ENCODE measurements at regions not wholly inside any gene's neighbourhood (a gene's known extent, or its start where the extent isn't known, plus 50 kb on each side); places are given as distances from the start of the nearest gene placed in this dataset.

DNA sequence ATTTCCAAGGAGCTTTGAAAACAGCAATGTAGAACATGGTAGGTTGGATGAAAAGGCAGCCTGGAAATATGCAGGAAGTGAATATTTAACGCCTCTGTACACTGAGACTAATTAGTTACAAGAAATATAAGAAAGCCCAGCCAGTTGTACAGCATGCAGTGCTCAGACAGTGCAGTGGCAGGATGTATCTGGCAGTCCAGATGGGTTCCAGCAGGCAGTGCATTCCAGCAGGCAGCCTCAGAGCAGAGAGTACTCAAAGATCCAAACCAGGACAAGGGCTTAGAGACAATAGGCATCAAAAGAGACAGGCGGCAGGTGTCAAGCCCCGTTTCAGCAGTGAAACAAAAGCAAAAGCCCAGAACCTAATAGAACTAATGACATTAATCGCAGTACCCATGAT is 2776.3 kb downstream of the PCDH9 start:
- DNase-seq (ENCODE audit: low read depth): no peak

DNA sequence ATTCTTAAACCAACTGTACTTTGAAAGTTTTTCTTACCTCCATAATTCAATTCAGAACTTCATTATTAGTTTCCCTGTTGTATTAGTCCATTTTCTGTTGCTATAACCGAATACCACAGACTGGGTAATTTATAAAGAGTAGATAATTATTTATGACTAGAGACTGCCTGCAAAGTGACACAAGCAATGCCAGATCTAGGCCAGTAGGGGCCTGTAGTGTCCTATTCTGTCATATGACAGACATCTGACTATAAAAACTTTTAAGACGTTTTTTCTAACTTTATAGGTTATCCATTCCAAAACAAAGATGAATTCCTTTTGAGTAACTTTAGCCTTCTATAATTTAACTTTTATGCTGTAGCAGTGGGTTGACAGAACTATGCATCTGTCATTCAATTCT is 2783.8 kb downstream of the PCDH9 start:
- no peak for DNase-seq (ENCODE audit: low read depth)

DNA sequence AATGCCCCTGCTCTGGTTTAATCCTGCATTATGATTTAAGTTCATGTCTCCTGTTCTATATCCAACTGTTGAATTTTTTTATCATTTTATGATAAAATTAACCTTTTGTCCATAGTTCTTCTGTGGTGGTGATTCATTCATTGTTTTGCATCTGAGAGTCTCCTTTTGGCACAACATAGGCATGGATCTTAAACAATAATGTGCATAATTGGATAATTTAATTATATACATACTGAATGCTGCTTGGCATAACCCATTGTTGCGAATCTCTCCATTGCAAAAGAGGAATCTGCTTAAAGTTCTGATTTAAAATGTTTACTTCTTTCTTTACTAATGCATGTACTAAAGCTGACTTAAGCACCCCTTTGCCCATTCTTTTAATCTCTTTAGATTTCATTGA is 2788.4 kb downstream of the PCDH9 start:
- DNase-seq (ENCODE audit: low read depth): no peak

DNA sequence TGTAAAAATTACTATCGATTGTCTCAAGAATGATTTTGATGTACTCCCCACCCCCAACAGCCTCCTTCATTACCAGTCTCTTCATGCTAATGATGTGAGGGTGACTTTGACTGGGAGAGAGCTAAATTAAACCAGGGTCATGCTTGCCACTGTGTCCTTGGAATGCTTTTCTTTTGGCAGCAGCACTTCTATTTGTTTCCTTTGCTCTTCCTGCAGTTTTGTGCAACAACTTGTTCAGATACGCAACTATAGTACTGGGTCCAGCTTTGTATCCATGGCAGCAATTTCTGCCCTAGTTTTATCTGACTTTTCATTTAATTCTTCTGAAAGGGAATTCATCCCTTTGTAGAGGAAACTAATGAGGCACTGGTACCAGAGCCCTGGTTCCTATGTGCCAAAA is 2792.1 kb downstream of the PCDH9 start:
- no peak for DNase-seq (ENCODE audit: low read depth)

DNA sequence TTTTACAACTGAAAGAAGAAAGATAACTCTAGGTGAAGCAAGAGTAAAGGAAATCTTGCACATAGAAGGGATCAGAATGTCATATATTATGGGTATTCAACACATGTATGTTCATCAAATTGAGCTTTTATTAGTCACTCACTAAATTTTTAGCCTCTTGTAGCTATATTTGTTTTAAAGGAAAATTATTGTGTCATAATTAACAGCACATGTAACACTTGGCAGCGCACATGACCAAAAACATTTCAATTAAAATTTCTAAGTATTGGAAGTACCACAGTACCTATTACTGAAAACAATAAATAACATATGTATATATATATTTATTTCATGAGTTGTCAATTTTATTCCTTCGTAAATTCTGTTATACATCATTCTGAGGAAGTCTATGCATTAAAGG is 2800.4 kb downstream of the PCDH9 start:
- no peak for DNase-seq (ENCODE audit: low read depth)

DNA sequence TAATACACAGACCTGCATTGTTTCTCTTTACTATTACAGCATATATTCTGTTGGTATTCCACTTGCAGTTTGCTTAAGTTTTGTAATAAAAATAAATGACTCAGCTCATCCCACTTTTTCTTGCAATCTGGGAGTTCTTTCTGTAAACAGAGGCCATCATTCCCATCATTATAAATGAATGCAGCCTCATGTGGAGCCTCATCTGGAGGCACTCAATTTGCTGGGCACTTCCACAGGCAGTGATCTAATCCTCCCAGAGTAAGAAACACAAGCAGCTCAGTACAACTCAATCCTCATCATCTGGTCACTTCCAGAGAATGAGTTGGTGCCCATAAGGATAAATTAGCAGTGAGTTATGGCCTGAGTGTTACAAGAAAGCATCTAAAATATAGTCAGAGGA is 2801.9 kb downstream of the PCDH9 start:
- DNase-seq (ENCODE audit: low read depth): no peak

DNA sequence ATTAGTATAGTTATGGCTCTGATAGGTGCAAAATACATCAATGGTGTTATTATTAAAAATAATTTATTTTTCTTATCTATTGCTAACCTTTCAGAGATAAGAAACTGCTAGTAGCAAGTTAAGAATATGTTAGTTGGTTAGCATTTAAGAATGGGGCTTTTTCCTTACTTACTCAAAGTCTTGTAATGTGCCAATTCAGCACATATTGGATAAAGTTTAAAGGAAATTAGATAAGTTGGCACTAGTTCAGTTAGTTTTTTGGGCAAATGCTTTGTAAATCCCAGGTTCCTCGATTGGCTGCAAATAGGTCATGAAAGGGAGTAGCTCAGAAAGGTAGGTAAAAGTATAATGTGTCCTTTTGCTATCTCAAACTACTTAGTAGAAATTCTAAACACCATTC is 2806.7 kb downstream of the PCDH9 start:
- DNase-seq (ENCODE audit: low read depth): no peak

DNA sequence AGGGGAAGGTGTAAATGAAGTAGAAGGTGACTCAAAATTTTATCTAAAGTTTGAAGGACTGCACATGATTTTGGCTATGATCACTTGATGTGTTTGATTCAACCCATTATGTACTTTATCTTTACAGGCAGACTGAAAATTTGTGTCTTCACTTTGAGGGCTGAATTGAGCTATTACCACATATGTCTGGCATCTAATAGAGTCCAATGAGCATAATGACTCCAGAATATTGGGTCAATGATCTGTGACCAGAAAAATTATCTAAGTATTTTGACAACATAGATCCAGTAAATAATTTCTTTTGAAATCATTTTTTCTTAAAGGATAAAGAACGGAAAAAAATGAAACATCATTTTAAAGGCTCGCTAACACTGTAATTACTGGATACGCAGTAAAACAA is 2810.0 kb downstream of the PCDH9 start:
- no peak for DNase-seq (ENCODE audit: low read depth)

DNA sequence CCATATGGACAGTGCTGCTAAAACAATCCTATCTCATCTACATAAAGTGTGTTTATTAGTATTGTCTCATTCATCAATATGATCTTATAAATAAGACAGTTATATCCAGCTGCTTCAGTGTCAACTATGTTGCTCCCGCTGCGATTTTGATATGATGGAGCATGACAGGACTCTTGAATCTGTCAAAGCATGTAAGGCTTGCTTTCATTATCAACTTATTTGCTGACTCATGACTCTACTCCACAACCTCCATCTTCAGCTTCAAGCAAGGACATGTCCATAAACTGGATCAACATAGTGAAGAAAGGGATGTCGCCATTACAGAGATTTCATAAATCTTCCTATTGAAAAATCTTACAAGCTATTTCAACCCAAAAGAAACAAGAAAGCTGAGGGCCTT is 2812.6 kb downstream of the PCDH9 start:
- DNase-seq (ENCODE audit: low read depth): no peak

DNA sequence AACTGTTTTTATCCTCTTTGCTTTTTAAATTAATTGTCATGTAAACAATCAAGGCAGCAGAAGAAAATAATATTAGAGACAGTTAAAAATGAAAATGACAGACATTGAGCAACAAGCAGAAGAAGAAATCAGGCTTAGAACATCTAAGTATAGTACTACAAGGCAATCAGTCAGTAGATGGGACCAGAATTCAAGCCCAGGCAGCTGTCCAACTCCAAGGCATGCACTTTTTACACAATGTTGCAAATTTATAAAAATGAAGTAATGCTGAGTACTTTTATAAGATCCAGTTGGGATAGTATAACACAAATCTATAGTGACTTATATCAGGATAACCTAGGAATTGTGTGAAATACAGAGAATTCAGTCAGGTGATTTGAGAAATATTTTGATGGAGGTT is 2815.8 kb downstream of the PCDH9 start:
- DNase-seq (ENCODE audit: low read depth): no peak

DNA sequence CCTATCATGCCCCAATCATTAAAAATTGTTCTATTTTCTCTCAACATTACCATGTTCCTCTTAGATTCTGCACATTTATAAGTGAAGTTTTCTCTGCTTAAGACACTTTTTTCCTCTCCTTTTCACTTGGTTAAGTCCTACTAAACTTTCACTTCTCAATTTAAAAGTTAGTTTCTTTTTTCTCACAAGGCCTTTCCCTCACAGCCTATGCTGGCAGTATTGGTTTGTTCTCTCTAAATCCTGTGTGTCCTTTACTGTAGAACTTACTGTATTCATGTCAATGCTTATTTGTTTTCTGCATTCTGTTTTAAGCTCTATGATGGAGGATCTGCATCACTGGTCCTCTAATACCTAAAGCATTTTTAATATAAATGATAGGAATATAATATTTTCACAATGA is 2816.6 kb downstream of the PCDH9 start:
- DNase-seq (ENCODE audit: low read depth): no peak

DNA sequence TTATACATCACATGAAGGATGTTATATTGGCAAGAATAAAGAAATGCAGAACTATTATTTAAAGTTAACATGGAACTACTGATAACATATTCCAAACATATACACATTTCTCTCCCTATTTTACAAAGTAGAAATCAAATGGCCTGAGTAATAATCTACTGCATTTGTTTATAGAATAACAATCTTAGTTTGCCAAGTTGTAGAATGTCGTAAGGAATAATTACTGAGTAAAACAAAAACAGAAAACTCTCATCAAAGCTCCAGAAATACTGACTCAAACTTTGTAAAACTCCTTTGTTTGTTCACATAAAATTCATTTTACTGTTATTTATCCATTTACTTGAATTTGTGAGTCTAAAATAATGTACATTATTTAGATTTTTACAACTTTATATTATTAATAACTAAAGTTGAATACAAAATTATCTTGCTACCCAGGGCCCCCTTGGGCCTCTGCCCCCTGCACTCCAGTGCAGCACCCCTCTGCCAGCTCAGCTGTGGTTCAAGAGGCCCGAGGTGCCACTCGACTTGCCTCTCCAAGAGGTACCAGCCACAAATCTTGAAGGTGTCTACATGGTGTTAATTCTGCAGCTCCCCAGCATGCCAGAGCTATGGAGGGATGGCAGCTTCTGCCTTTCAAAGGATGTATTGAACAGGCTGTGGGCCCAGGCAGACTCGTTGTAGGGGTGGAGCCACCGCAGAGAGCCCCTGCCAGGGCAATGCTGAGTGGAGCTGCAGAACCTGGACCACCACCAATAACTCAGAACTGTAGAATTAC is 2819.7 kb downstream of the PCDH9 start:
- DNase-seq (ENCODE audit: low read depth): no peak

DNA sequence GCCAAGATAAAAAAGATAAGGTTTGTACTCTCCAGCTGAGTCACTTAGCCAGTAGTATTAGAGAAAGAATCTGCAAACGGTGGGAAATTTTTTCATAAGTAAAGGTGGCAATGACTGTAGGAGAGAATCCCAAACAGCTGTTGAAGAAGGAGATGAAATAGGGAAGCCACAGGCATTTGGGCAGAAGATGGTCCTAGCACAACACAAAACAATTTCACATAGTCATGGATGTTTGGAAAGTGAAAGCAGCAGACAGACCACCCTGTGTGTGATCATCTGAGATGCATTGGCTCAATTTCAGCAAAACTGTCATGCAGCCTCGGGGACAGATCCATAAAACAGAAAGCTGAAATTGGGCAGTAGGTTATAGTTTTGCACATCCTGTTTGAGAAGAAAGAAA is 2832.4 kb downstream of the PCDH9 start:
- DNase-seq (ENCODE audit: low read depth): peak; percentile 4

DNA sequence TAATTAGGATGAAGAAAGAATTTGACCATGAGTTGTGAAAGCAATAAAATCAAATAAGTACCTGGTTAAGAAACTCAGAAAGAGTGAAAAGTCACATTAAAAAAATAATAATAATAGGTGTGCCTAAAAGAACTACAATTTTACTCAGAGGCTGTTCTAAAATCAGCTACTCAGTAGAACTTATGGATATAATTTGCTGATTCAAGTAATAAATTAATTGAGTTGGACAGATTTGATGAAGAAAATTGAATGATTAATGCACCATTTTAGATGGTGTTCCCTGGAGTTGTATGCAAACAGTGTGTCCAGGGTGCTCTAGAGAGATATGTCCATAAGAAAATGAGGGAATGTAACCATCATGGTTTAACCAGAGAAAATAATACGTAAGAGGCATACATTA is 2852.5 kb downstream of the PCDH9 start:
- no peak for DNase-seq (ENCODE audit: low read depth)

DNA sequence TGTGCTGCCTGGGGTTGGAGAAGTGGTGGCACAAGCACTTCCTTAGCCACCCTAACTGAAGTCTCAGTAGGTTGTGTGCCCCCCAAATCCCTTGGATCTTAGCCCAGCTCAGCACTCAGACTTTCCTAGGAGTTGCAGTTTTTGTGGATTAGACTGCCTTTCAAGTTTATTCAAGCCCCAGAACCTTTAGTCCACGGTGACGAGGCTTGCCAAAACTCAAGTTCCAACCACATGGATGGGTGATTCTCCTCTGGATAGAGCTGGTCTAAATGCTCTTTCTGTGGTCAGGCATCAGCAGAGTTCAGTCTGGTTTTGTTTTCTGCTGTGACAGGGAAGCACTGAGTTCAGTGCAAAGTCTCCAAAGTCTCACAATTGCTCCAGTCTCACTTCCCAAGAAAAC is 2858.7 kb downstream of the PCDH9 start:
- DNase-seq (ENCODE audit: low read depth): no peak

DNA sequence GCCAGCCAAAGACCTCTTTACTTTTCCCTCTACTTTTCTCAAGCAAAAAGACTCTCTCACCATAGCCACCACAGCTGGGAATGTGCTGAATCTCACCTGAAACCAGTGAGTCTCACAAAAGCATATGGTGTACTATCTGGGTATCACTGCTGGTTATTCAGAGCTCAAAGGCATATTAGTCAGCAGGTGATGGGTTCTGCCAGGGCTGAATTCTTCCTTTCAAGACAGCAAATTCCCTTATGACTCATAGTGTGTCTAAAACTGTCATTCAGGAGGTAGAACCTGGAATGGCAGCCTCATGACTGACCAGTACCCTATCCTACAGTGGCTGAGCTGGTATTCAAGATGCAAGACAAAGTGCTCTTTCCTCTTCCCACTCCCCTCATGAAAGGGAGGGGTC is 2859.1 kb downstream of the PCDH9 start:
- peak; percentile 50 for DNase-seq (ENCODE audit: low read depth)

DNA sequence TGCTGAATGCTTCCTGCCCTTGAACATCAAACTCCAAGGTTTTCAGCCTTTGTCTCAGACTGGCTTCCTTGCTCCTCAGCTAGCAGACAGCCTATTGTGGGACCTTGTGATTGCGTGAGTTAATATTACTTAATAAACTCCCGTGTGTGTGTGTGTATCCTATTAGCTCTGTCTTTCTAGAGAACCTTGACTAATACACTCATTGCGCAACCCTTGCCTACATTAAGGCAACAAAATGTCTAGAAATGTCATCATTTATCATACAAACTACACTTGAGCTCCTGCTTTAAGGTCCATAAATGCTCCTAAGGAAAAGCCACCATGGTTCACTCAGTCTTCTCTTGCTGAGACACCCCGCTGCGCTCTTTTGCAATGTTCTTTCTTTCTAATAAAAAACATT is 2861.0 kb downstream of the PCDH9 start:
- DNase-seq (ENCODE audit: low read depth): peak; percentile 2

DNA sequence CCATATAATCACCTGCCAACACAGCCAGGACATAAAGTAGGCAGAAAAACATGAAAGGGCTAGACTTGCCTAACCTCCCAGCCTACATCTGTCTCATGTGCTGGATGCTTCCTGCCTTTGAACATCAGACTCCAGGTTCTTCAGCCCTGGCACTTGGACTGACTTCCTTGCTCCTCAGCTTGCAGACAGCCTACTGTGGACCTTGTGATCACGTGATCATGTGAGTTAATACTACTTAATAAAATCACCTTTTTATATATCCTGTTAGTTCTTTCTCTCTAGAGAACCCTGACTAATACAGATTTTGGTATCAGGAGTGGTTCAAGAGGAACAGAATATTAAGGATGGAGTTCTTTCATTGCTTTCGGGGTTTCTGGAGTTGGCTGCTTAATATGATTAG is 2867.6 kb downstream of the PCDH9 start:
- DNase-seq (ENCODE audit: low read depth): no peak

DNA sequence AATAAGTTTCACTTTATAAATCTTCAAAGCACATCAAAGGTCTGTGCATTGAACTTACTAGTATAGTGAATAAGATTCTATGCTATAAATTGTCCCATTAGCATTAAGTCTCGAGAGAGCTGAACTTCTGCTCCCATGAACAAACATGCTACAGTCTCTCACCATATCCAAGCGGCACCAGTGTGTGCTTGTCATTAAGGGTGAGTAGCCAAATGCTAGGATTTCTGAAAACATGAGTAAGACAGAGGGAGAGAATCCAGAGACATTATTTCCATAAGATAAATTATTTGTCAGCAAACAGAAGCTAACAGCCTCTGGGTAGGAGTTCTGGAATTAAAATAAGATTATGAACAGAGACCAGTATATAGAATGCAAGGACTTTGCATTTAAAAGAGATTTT is 2882.5 kb downstream of the PCDH9 start:
- DNase-seq (ENCODE audit: low read depth): no peak

DNA sequence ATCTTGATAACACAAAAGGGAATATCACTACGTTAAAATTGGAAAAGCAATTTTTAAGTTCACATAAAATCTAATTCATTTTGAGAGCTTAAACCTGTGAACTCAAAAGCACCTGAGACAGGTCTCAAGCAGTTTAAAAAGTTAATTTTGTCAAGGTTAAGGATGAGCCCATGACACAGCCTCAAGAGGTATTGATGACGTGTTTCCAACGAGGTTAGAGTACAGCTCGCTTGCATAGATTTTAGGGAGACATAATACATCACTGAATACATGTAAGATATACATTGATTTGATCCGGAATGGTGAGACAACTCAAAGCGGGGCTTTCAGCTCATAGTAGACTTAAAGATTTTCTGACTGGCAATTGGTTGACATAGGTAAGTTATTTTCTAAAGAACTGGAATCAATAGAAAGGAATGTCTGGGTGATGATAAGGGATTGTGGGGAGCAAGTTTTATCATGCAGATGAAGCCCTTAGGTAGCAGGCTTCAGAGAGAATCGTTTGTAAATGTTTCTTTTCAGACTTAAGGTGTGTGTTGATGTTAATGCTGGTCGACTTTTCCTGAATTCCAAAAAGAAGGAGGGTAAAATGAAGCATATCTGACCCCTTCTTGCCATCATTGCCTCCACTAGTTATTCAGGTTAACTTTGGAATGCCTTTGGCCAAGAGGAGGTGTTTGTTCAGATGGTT is 2890.6 kb downstream of the PCDH9 start:
- no peak for DNase-seq (ENCODE audit: low read depth)

DNA sequence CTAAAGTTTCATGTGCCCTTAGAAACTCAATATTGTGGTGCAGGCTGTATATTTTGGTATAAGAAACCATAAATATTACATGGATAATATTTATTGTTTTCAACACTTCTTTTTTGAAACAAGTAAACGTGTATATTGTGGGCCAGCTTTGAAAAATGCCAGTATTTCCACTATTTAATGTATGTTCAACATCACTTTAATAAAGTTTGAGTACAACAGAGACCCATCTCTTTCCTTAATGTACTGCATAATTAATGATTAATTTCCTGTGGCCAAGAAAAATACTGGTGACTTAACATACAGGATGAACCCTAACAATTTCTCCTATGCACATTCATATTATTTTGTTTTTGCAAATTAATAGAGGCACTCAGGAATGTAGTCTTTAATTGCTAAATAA is 2891.5 kb downstream of the PCDH9 start:
- no peak for DNase-seq (ENCODE audit: low read depth)

DNA sequence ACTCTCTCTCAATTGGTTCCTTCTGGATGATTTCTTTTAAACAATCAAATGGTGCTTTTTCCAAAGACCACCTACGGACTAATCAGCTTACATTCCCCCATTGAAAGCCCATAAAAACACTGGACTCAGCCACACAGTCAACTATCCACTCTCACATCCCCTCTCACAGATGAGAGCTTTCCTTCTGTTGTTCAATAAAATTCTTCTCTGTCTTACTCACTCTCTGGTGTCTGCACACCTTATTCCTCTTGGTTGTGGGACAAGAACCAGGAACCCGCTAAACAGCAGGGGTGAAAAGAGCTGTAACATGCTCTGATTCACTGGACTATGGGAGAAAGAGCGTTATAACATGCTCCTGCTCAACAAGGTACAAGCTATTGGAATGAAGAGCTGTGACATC is 2896.2 kb downstream of the PCDH9 start:
- no peak for DNase-seq (ENCODE audit: low read depth)

DNA sequence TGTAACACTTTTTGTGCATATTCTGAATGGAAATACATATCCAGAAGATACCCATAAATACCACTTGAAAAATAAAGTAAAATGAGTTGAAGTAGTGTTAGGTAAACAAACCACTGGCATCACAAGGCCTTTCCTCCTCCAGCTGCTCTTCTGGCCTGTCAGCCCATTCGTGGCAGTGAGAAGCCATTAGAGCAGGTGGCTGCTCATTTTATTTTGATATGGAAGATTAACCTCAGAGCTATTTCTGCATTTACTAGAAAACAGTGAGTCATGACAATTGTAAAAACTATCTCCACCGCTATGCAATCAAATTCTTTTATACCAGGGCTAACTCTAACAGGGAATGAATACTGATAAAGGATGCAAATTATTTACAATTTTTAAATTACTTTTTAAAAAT is 2898.1 kb downstream of the PCDH9 start:
- no peak for DNase-seq (ENCODE audit: low read depth)
